ENCODE measurements at regions not wholly inside any gene's neighbourhood (a gene's known extent, or its start where the extent isn't known, plus 50 kb on each side); places are given as distances from the start of the nearest gene placed in this dataset.

DNA sequence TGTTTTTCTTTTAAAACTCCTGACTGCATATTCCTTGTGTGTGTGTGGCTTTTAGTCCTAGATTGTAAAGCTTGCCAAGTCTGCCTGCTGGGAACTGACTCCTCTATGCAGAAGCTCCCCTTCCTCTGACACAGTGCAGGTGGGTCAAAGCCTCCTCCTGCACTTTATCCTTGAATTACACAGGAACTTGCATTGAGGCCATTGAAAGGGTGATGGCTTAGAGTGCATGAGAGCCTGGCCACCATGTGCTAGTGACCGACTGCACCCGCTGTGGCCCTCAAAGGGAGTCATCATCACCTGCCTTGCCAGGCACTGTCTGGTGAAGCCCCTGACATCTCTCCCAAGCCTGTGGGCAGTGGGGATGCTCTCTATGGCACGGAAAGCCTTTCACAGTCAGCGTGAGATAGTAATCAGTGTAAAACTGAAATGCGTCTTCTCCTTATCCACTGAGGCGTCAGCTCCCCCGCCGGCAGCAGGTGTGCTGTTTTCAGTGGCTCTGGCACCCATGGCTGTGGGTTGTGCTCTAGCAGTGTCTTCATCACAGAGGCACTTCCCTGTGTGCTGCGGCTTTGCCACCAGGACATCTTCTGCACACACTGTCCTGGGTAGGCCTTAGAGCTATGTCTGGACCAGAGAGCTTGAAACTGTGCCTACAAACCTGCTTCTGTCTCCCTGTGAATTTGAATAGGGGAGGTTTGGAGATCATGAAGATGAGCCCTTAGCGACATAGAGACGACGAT, 87.9 kb downstream of the THBS2 start:
- TF ChIP-seq, protein P1, sequence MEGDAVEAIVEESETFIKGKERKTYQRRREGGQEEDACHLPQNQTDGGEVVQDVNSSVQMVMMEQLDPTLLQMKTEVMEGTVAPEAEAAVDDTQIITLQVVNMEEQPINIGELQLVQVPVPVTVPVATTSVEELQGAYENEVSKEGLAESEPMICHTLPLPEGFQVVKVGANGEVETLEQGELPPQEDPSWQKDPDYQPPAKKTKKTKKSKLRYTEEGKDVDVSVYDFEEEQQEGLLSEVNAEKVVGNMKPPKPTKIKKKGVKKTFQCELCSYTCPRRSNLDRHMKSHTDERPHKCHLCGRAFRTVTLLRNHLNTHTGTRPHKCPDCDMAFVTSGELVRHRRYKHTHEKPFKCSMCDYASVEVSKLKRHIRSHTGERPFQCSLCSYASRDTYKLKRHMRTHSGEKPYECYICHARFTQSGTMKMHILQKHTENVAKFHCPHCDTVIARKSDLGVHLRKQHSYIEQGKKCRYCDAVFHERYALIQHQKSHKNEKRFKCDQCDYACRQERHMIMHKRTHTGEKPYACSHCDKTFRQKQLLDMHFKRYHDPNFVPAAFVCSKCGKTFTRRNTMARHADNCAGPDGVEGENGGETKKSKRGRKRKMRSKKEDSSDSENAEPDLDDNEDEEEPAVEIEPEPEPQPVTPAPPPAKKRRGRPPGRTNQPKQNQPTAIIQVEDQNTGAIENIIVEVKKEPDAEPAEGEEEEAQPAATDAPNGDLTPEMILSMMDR (IDR thresholded peaks at IDR 0.05) = no peak
- Histone ChIP-seq H3K27me3 (ENCODE audit: control insufficient read depth in 1 of 2, insufficient read depth in 2 of 2, low read length in 2 of 2) (no peaks in the 10 kb centered on the region), H3K27ac (ENCODE audit: low read depth in 1 of 2, low read length in 2 of 2) (no peak overlapping the region), H3K9me3 (ENCODE audit: control insufficient read depth in 1 of 2, insufficient read depth in 1 of 2, low read length in 2 of 2) (no peaks in the 10 kb centered on the region), H3K36me3 (ENCODE audit: insufficient read depth, low read length) (no peaks in the 10 kb centered on the region), H3K4me1 (ENCODE audit: insufficient read depth, low read length) (no peaks in the 10 kb centered on the region), H3K4me3 (ENCODE audit: low read length) (no peak overlapping the region)
- no peaks in the 10 kb centered on the region for H3K27me3 Mint-ChIP-seq
- POLR2A ChIA-PET = no interaction called here
- H3K36me3 Mint-ChIP-seq (ENCODE audit: low read depth) = no peaks in the 10 kb centered on the region
- H3K4me3 Mint-ChIP-seq = no peak overlapping the region
- intact Hi-C loops (cut with DNase I, micrococcal nuclease) = no loop called here
- ATAC-seq (ENCODE audit: poor library complexity) = no peak
- no peaks in the 10 kb centered on the region for H3K4me1 Mint-ChIP-seq (ENCODE audit: low read depth)
- DNase-seq = no peak
- no peak overlapping the region for H3K27ac Mint-ChIP-seq
- CTCF ChIA-PET = no interaction called here
- H3K9me3 Mint-ChIP-seq = no peaks in the 10 kb centered on the region

DNA sequence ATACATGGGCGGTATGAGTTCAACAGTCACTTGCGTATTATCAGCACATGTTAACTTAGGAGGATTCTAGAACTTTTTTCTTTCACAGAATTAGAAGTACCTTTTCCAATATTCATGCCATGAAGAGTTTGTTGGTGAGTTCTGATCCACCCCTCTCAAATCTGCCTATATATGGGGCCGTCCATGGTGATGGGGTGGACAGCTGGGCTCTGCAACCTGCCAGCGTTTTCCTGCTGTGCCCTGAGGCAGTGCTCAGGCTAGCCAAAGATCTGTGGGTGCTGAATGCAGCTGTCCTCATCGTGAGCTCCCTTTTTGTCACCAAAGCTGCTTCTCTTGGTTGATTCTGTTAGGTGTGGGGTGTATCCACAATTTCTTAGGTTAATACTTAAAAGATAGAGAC, 88.7 kb downstream of the THBS2 start:
- no peaks in the 10 kb centered on the region for H3K36me3 ChIP-seq (ENCODE audit: insufficient read depth, low read length)
- intact Hi-C loops (cut with DNase I, micrococcal nuclease) = no loop called here
- no peaks in the 10 kb centered on the region for H3K9me3 ChIP-seq (ENCODE audit: control insufficient read depth in 1 of 2, insufficient read depth in 1 of 2, low read length in 2 of 2)
- TF ChIP-seq, protein P1 (IDR thresholded peaks at IDR 0.05) = no peak
- no peak overlapping the region for H3K4me3 ChIP-seq (ENCODE audit: low read length)
- H3K27me3 ChIP-seq (ENCODE audit: control insufficient read depth in 1 of 2, insufficient read depth in 2 of 2, low read length in 2 of 2) = no peaks in the 10 kb centered on the region
- H3K9me3 Mint-ChIP-seq = no peaks in the 10 kb centered on the region
- ChIA-PET POLR2A (no interaction called here), CTCF (no interaction called here)
- no peaks in the 10 kb centered on the region for H3K36me3 Mint-ChIP-seq (ENCODE audit: low read depth)
- no peak overlapping the region for H3K4me3 Mint-ChIP-seq
- no peak for ATAC-seq (ENCODE audit: poor library complexity)
- no peak overlapping the region for H3K27ac Mint-ChIP-seq
- no peaks in the 10 kb centered on the region for H3K27me3 Mint-ChIP-seq
- DNase-seq = no peak
- H3K4me1 ChIP-seq (ENCODE audit: insufficient read depth, low read length) = no peaks in the 10 kb centered on the region
- H3K4me1 Mint-ChIP-seq (ENCODE audit: low read depth) = no peaks in the 10 kb centered on the region
- no peak overlapping the region for H3K27ac ChIP-seq (ENCODE audit: low read depth in 1 of 2, low read length in 2 of 2)

DNA sequence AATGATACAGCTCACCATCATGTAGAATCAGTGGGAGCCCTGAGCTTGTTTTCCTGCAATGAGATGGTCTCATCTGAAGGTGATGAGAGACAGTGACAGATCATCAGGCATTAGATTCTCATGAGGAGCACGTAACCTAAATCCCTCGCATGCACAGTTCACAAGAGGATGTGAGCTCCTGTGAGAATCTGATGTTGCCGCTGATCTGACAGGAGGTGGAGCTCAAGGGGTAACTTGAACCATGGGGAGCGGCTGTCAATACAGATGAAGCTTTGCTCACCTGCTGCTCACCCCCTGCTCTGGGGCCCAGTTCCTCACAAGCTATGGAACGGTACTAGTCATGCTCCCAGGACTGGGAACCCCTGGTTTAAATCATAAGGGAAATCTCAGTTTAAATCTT, 89.2 kb downstream of the THBS2 start:
- no peak overlapping the region for H3K27ac ChIP-seq (ENCODE audit: low read depth in 1 of 2, low read length in 2 of 2)
- no peak for ATAC-seq (ENCODE audit: poor library complexity)
- Mint-ChIP-seq H3K36me3 (ENCODE audit: low read depth) (no peaks in the 10 kb centered on the region), H3K27ac (no peak overlapping the region), H3K27me3 (no peaks in the 10 kb centered on the region), H3K9me3 (no peaks in the 10 kb centered on the region), H3K4me1 (ENCODE audit: low read depth) (no peaks in the 10 kb centered on the region), H3K4me3 (no peak overlapping the region)
- no peaks in the 10 kb centered on the region for H3K36me3 ChIP-seq (ENCODE audit: insufficient read depth, low read length)
- no peaks in the 10 kb centered on the region for H3K4me1 ChIP-seq (ENCODE audit: insufficient read depth, low read length)
- H3K27me3 ChIP-seq (ENCODE audit: control insufficient read depth in 1 of 2, insufficient read depth in 2 of 2, low read length in 2 of 2) = no peaks in the 10 kb centered on the region
- DNase-seq = no peak
- ChIA-PET CTCF (no interaction called here), POLR2A (no interaction called here)
- H3K9me3 ChIP-seq (ENCODE audit: control insufficient read depth in 1 of 2, insufficient read depth in 1 of 2, low read length in 2 of 2) = no peaks in the 10 kb centered on the region
- no peak overlapping the region for H3K4me3 ChIP-seq (ENCODE audit: low read length)
- TF ChIP-seq, protein P1 (IDR thresholded peaks at IDR 0.05) = no peak
- intact Hi-C loops (cut with DNase I, micrococcal nuclease) = no loop called here
